Peyer's patch (tissue), 4 donors: ENCODE measurements at regions not wholly inside any gene's neighbourhood (a gene's known extent, or its start where the extent isn't known, plus 50 kb on each side); places are given as distances from the start of the nearest gene placed in this dataset.

Experiments used
- DNase-seq, 3 donors: peaks; one replicate each; pipeline ENCODE4 v3.0.0-alpha.2; 2017 to 2019
- H3K27ac ChIP-seq, 4 donors: fragments of 200-600 bp; sonication (generic); one replicate each; pipeline ENCODE4 v1.5.1; 2016 to 2019
- H3K27me3 ChIP-seq, 2 donors: fragments of 200-600 bp; sonication (generic); one replicate each; pipeline ENCODE4 v1.5.1; 2019
- H3K36me3 ChIP-seq, 3 donors: fragments of 200-600 bp; sonication (generic); one replicate each; pipeline ENCODE4 v1.5.1; 2016 to 2019
- H3K4me1 ChIP-seq, 4 donors: fragments of 200-600 bp; sonication (generic); one replicate each; pipeline ENCODE4 v1.5.1; 2016 to 2019
- H3K4me3 ChIP-seq, 4 donors: fragments of 200-600 bp; sonication (generic); 1 replicate in 3 of 4; 2 replicates in 1 of 4; pipeline ENCODE4 v1.5.1; 2016 to 2019; ENCODE audit warnings: mild to moderate bottlenecking in 1 of 4
- H3K9me3 ChIP-seq, 4 donors: fragments of 200-600 bp; sonication (generic); one replicate each; pipeline ENCODE4 v1.5.1; 2016 to 2019; ENCODE audit warnings: mild to moderate bottlenecking in 1 of 4
- POLR2A ChIP-seq, 2 donors: fragments of 450-650 bp; IDR thresholded peaks; one replicate each; pipeline ENCODE4 v1.5.1; 2017; ENCODE audit warnings: antibody characterized with exemption in 2 of 2, mild to moderate bottlenecking in 2 of 2, moderate library complexity in 2 of 2
- TF ChIP-seq, protein P1 (sequence below), 6 experiments: fragments of 450-650 bp in 4 of 6; fragments of 200-600 bp in 2 of 6; sonication (generic) in 1 of 6; IDR thresholded peaks; one replicate each; pipeline ENCODE4 v1.5.1; 2017 to 2019; ENCODE audit warnings: antibody characterized with exemption in 6 of 6, mild to moderate bottlenecking in 3 of 6, moderate library complexity in 1 of 6

GRCh38 chr18:47434214-47434746 lies 182.8 kb upstream of the SKOR2 start:
- no peaks in the 10 kb centered on the region for H3K27me3 ChIP-seq
- DNase-seq = no peak
- no peak overlapping the region for H3K4me3 ChIP-seq
- no peaks in the 10 kb centered on the region for H3K4me1 ChIP-seq
- no peak for TF ChIP-seq POLR2A (IDR thresholded peaks at IDR 0.05)
- TF ChIP-seq, protein P1, sequence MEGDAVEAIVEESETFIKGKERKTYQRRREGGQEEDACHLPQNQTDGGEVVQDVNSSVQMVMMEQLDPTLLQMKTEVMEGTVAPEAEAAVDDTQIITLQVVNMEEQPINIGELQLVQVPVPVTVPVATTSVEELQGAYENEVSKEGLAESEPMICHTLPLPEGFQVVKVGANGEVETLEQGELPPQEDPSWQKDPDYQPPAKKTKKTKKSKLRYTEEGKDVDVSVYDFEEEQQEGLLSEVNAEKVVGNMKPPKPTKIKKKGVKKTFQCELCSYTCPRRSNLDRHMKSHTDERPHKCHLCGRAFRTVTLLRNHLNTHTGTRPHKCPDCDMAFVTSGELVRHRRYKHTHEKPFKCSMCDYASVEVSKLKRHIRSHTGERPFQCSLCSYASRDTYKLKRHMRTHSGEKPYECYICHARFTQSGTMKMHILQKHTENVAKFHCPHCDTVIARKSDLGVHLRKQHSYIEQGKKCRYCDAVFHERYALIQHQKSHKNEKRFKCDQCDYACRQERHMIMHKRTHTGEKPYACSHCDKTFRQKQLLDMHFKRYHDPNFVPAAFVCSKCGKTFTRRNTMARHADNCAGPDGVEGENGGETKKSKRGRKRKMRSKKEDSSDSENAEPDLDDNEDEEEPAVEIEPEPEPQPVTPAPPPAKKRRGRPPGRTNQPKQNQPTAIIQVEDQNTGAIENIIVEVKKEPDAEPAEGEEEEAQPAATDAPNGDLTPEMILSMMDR (IDR thresholded peaks at IDR 0.05) = no peak
- H3K36me3 ChIP-seq = no peaks in the 10 kb centered on the region
- no peak overlapping the region for H3K27ac ChIP-seq
- no peaks in the 10 kb centered on the region for H3K9me3 ChIP-seq

- Histone ChIP-seq H3K27me3 (no peaks in the 10 kb centered on the region), H3K4me3 (no peak overlapping the region), H3K36me3 (no peaks in the 10 kb centered on the region), H3K27ac (no peak overlapping the region), H3K9me3 (no peaks in the 10 kb centered on the region), H3K4me1 (no peaks in the 10 kb centered on the region)
- TF ChIP-seq POLR2A (IDR thresholded peaks at IDR 0.05) = no peak
- TF ChIP-seq, protein P1 (IDR thresholded peaks at IDR 0.05) = no peak
- no peak for DNase-seq
Observed at GRCh38 chr18:47427923-47428637, 176.6 kb upstream of the SKOR2 start.

DNA sequence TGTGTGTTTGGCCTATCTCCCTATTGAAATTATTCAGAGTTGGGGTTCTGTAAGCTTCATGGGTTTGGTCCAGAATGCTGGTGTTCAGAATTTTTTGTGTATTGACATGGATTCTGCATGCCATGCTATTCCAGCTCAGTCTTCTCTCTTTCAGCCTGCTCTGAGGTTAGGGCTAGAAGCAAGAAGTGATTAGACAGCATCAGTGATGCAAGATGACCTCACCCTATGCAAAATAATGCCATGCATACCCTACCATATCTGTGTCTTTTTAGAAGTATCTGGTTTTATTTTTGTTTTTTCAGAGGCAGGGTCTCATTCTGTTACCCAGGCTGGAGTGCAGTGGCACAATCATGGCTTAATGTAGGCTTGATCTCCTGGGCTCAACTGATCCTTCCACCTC lies 175.6 kb upstream of the SKOR2 start:
- H3K4me1 ChIP-seq = no peaks in the 10 kb centered on the region
- TF ChIP-seq, protein P1 (IDR thresholded peaks at IDR 0.05) = no peak
- no peak for TF ChIP-seq POLR2A (IDR thresholded peaks at IDR 0.05)
- DNase-seq = no peak
- H3K27me3 ChIP-seq = no peaks in the 10 kb centered on the region
- H3K4me3 ChIP-seq = no peak overlapping the region
- H3K27ac ChIP-seq = no peak overlapping the region
- H3K9me3 ChIP-seq = no peaks in the 10 kb centered on the region
- no peaks in the 10 kb centered on the region for H3K36me3 ChIP-seq

- H3K4me1 ChIP-seq = no peaks in the 10 kb centered on the region
- no peaks in the 10 kb centered on the region for H3K36me3 ChIP-seq
- H3K9me3 ChIP-seq = no peaks in the 10 kb centered on the region
- H3K4me3 ChIP-seq = no peak overlapping the region
- DNase-seq = no peak
- no peak overlapping the region for H3K27ac ChIP-seq
- H3K27me3 ChIP-seq = no peaks in the 10 kb centered on the region
- TF ChIP-seq, protein P1 (IDR thresholded peaks at IDR 0.05) = no peak
- TF ChIP-seq POLR2A (IDR thresholded peaks at IDR 0.05) = no peak
Observed at GRCh38 chr18:47425365-47425764, 173.9 kb upstream of the SKOR2 start.

- no peaks in the 10 kb centered on the region for H3K27me3 ChIP-seq
- H3K4me1 ChIP-seq = no peaks in the 10 kb centered on the region
- H3K9me3 ChIP-seq = no peaks in the 10 kb centered on the region
- no peak overlapping the region for H3K27ac ChIP-seq
- TF ChIP-seq, protein P1 (IDR thresholded peaks at IDR 0.05) = no peak
- no peak for TF ChIP-seq POLR2A (IDR thresholded peaks at IDR 0.05)
- DNase-seq = no peak
- no peak overlapping the region for H3K4me3 ChIP-seq
- H3K36me3 ChIP-seq = no peaks in the 10 kb centered on the region
Observed at GRCh38 chr18:47422524-47422923, 171.1 kb upstream of the SKOR2 start.
